ENCODE measurements at regions not wholly inside any gene's neighbourhood (a gene's known extent, or its start where the extent isn't known, plus 50 kb on each side); places are given as distances from the start of the nearest gene placed in this dataset.

DNA sequence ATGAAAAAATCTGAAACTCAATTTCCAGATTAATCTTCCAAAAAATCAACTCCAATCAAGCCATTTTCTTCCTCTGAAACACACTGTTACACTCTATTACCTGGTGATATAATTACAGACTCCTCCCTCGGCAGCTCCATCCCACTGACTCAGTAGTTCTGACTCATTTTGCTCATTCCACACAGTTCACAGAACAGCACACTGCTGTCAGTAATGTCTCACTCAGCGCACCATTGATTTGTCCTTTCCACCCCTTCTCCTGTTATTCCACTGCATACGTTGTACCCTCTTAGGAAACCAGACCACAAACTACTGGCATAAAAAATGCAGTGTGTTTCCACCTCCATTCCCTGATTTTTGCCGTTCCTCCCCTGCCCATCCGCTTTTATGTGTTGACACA is 212.7 kb downstream of the SLIT2 start:
- no peak for TF ChIP-seq ZNF274 (IDR thresholded peaks at IDR 0.05; ENCODE audit: low read depth, low read length)
- TF ChIP-seq YY1 (IDR thresholded peaks at IDR 0.05; ENCODE audit: insufficient read depth, insufficient read length), result no peak
- no peak for TF ChIP-seq SUZ12 (IDR thresholded peaks at IDR 0.05; ENCODE audit: extremely low read depth, insufficient read depth, insufficient read length)
